ENCODE measurements at regions not wholly inside any gene's neighbourhood (a gene's known extent, or its start where the extent isn't known, plus 50 kb on each side); places are given as distances from the start of the nearest gene placed in this dataset.
"Not testable (repeated sequence)": the region's sequence is repeated elsewhere in the genome, so short reads cannot be mapped to it uniquely, and the experiment has no call there.

GRCh38 chr4:38313999-38314561 is 349.9 kb upstream of the KLF3 start:
- DNase-seq, result no peak

- DNase-seq, result no peak
Observed at GRCh38 chr4:38314663-38315062, 349.3 kb upstream of the KLF3 start.

GRCh38 chr4:38315286-38315685 is 348.7 kb upstream of the KLF3 start:
- no peak for DNase-seq

GRCh38 chr4:38316045-38316444 is 348.0 kb upstream of the KLF3 start:
- DNase-seq, result no peak

GRCh38 chr4:38317041-38317674 is 346.8 kb upstream of the KLF3 start:
- DNase-seq, result no peak

GRCh38 chr4:38318737-38319455 is 345.1 kb upstream of the KLF3 start:
- DNase-seq, result peak; percentile 82

GRCh38 chr4:38319456-38320342 is 344.3 kb upstream of the KLF3 start:
- peak; percentile 36 for DNase-seq

- DNase-seq, result no peak
Observed at GRCh38 chr4:38320343-38320695, 343.7 kb upstream of the KLF3 start.

- DNase-seq, result no peak
Observed at GRCh38 chr4:38320833-38321232, 343.2 kb upstream of the KLF3 start.

GRCh38 chr4:38322714-38323113 is 341.3 kb upstream of the KLF3 start:
- peak; percentile 61 for DNase-seq

GRCh38 chr4:38323141-38323641 is 340.8 kb upstream of the KLF3 start:
- no peak for DNase-seq

- no peak for DNase-seq
Observed at GRCh38 chr4:38324861-38325628, 339.0 kb upstream of the KLF3 start.

- no peak for DNase-seq
Observed at GRCh38 chr4:38325629-38325913, 338.4 kb upstream of the KLF3 start.

GRCh38 chr4:38326499-38326898 is 337.5 kb upstream of the KLF3 start:
- no peak for DNase-seq

- DNase-seq, result no peak
Observed at GRCh38 chr4:38327174-38327573, 336.8 kb upstream of the KLF3 start.

- no peak for DNase-seq
Observed at GRCh38 chr4:38328989-38329729, 334.8 kb upstream of the KLF3 start.

- DNase-seq, result no peak
Observed at GRCh38 chr4:38330321-38330720, 333.7 kb upstream of the KLF3 start.

GRCh38 chr4:38330936-38331335 is 333.1 kb upstream of the KLF3 start:
- DNase-seq, result no peak

- no peak for DNase-seq
Observed at GRCh38 chr4:38332699-38333098, 331.3 kb upstream of the KLF3 start.

GRCh38 chr4:38333219-38333618 is 330.8 kb upstream of the KLF3 start:
- no peak for DNase-seq

- DNase-seq, result no peak
Observed at GRCh38 chr4:38334791-38335190, 329.2 kb upstream of the KLF3 start.

GRCh38 chr4:38338939-38339338 is 325.1 kb upstream of the KLF3 start:
- not testable (repeated sequence) for DNase-seq

All from NCI-H2171 treated with DMSO at 0.1 percent for 48 hours (cell line).